NCI-H1092 treated with DMSO at 0.1 percent for 48 hours (cell line): ENCODE measurements at regions not wholly inside any gene's neighbourhood (a gene's known extent, or its start where the extent isn't known, plus 50 kb on each side); places are given as distances from the start of the nearest gene placed in this dataset.

ENCODE experiments used
- DNase-seq: peaks from one replicate; lab custom pipeline; 2025; lab: John Stamatoyannopoulos, UW

DNA sequence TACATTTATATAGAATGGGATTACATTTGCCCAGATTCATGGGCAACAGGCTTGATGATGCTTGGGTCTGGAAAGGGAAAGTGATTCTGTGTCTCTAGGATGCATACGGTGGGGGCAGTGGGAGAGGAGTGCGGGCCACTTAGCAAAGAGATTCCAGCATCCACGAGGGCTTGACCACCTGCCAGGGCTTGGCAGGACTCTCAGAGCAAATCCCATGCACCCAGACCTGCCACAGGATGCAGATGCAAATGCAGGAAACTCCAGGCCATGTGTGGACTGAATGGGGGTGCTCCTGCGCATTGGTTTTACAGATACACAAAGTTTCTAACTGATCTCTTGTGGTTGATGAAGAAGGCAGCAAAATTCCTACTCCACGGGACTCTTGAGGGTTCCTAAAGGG is 334.7 kb downstream of the CYRIA start:
- no peak for DNase-seq

GRCh38 chr2:16330571-16330970 is 335.1 kb downstream of the CYRIA start:
- DNase-seq = no peak

DNA sequence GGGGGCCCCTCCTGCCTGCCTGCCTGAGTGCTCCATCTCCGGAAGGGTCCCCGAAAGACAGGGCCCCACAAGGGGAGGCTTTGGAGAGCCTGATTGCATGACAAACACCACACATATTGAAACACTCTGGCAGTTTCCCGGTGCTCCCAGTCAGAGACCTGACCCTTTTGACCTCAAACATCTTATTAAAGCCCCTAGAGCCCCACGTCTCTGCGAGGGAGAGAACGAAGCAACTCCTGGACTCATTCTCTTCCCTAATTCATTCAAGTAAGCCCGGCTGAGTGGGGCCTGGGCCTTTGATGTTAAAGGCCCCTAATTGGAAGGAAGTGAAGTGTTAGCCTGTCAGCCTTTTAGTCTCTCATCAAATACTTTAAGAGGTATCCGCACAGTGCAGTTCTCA is 335.6 kb downstream of the CYRIA start:
- no peak for DNase-seq

DNA sequence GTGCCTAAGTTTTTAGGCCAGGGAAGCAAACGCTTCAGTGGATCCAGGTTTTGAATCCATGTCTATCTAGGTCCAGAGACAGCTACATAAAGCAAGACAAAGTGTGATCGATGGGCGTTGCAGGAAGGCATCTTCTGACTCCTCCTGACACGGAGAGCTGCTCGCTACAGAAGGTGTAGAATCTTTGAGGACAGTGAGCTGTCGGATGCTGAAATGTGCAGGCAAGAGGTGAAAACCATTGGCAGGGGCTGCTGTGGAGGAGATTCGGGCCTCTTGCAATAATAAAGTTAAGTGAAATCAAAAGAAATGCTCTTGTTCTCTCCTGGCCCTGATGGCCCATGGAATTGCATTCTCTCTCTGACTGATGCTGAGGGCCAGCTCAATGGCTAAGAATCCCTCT is 336.2 kb downstream of the CYRIA start:
- no peak for DNase-seq

- DNase-seq = no peak
Observed at GRCh38 chr2:16328521-16329190, 337.0 kb downstream of the CYRIA start.

- DNase-seq = no peak
Observed at GRCh38 chr2:16327326-16327725, 338.3 kb downstream of the CYRIA start.

GRCh38 chr2:16326711-16327300 is 338.8 kb downstream of the CYRIA start:
- DNase-seq = no peak

DNA sequence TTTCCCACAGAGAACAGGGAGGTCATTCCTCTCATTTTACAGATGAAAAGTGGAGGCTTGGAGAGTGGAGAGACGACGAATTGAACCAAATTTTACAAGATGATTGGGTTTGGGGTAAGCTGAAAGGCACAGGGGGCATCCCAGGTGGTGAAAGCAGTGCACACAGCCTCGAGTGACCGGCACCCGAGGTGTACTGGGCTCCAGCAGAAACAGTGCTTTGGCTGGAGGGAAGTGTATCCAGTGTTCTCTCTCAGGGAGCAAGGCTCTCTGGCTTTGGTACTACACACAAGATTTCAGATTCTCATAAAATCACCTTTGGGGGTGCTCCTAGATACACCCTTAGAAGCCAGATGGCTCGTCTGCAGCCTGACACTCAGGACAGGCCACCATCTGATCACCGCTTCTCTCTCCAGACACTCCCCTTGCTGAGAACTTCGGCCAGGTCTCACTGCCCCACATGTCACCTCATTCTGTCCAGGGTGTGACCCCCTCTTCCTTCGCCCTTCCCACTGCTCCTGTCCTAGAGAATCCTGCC is 339.6 kb downstream of the CYRIA start:
- DNase-seq = no peak

DNA sequence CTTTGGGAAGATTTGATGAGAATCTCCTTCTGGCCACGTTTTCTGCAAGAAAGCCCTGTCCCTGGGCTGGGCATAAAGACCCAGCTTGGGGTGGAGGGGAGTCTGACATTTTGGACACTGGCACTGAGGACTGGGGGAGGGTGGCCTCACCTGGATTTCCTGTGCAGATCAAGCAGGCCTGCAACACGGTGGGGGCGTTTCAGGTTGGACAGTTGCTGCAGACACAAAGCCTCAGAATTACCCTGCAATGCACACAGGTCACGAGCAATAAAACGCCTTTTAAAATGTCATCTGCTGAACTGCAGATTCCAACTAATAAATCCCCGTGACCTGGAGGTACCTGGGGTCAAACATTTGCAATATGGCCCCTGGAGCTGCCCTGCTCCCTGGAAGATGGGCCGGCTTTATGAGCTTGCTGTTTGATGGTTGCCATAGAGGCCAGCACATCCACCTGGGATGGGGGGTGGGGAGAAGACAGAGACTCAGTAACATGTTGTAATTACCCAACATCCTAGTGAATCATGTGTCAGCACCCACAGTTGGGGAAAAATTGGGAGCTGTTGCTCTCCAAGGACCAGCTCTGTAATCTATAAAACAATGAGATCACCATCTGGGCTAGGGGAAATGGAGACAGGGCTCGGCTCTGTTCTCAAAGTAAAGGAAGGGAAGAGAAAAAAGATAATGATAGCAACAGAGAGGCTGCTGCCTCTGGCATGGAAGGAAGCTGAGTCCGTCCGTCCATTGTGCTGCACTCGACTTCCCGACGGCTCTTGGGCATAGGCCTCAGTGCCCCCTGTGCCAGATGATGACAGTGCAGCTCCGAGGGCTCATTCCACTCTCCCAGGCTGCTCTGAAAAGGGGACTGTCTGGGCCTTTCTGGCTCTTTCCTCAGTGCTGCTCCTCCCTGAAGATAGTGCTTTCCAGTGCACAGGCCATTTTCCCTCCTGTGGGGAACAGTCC is 340.3 kb downstream of the CYRIA start:
- no peak for DNase-seq

DNA sequence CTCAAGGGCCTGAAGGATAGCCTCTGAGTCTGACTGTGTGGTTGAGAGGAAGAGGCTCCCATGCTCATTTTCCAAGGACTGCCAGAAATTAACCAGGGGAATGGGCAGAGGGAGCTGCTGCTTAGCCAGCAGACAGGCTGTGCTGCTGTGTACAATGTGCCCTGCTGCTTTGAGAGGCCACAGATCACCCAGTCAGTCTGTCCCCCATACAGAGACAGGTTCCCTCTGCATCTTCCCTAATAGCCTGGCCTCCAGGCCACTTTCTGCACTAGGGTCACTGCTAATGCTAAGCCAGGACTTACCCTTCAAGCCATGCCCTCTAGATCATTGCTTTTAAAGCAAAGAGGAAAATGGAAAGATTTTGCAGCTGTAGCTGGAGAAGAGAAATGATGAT is 341.1 kb downstream of the CYRIA start:
- no peak for DNase-seq

DNA sequence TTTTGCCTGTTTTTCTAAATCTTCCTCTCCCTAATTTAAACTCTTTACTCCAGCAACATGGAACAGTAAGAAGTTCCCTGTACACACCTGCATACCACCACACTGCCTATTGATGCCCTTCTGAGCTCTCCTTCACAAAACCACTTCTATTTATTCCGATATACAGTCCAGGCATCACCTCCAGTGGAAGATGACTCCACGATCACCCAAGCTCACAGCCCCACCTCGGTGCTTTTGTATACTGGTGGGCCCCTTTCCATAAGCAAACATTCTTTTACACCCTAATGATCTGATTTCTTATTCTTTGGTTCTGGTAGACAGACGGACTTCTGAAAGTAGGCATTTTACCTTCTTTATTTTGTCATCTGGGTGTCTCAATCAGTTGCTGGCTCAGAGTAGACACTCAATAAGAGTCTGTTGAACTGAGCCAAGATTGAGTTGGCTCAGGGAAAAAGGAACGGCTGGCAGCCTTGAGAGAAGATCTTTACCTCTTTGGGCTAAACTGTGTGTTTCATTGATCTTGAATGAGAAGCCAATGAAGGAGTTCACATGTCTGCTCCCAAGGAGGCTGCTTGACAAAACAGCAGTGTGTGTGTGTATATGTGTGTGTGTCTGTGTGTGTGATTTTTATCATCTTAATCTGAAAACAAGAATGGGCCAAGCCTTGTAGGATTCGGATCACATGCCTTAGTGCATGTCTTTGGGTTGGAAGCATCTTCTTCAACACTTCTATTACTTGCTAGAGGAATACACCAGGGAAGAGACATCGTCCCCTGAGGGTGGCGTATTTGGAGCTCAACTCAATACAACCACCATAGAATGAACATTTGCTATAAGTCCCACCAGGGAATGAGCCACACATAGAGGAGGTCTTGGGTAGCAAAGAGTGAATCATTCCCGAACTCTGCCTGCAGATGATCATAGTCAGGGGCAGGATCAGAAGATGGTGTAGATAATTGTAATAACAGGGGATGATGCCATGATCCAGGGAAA is 341.8 kb downstream of the CYRIA start:
- no peak for DNase-seq

DNA sequence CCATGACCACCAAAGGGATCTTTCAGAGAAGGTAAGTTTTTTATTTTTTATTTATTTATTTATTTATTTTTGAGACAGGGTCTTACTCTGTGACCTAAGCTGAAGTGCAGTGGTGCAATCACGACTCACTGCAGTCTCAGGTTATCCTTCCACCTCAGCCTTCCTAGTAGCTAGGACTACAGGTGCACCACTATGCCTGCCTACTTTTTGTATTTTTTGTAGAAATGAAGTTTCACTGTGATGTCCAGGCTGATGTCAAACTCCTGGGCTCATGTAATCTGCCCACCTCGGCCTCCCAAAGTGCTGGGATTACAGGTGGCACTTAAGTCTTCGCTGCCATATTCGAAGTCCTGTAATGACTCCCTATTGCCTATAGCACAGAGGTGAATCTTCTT is 342.5 kb downstream of the CYRIA start:
- no peak for DNase-seq

DNA sequence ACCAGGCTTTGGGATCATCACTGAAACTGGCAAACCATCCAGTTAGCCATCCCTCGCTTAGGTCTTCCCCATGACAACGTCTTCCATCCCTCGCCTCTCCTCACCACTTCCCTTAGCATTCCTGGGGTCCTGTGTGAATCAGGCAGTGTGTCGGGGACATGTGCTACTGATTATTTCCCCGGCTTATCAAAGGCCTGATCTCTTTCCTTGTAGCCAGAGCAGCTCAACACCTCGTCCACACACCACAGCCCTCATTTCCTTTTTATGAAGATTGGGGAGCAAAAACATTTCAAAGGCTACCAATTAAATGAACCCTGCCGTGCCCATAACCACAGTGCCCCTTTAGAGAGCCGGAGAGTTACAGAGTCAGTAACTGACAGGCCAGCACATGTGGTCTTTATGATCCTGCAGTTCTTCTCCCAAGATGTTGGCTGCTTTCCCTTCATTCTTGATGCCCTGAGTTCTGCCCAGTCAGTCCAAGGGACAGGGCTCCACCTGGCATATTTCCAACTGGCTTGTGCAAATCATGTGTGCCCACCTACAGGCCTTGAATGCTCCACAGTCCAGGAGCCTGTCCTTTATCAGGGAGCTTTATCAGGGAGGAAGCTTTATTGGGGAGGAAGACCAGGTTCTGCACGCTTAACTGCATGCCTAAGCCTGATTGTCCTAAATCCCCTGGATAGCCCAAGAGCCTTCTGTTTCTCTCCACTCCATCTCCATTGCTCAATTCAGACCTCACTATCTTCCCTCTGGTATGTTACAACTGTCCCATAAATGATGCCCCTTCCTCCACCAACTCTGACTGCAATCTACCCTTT is 343.1 kb downstream of the CYRIA start:
- DNase-seq = no peak

DNA sequence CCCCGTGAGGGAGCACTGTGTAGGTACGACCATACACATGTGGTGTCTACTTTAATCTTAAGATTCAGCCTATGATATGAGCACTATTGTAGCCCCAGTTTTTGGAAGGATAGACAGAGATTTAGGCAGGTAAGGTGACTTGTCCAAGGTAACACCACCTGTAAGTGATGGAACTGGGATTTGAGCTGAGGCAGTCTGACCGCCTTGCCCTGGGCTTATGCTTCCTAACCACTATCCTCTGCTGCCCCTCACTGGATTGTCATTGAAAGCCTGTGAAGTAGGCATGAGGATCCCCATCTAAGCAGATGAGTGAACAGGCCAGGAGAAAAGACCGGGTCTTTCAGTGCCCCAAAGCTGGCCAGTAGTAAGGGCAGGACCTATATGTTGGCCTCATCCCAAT is 343.8 kb downstream of the CYRIA start:
- DNase-seq = no peak

- DNase-seq = no peak
Observed at GRCh38 chr2:16321256-16321655, 344.4 kb downstream of the CYRIA start.

GRCh38 chr2:16320716-16321115 is 344.9 kb downstream of the CYRIA start:
- peak; percentile 4 for DNase-seq

DNA sequence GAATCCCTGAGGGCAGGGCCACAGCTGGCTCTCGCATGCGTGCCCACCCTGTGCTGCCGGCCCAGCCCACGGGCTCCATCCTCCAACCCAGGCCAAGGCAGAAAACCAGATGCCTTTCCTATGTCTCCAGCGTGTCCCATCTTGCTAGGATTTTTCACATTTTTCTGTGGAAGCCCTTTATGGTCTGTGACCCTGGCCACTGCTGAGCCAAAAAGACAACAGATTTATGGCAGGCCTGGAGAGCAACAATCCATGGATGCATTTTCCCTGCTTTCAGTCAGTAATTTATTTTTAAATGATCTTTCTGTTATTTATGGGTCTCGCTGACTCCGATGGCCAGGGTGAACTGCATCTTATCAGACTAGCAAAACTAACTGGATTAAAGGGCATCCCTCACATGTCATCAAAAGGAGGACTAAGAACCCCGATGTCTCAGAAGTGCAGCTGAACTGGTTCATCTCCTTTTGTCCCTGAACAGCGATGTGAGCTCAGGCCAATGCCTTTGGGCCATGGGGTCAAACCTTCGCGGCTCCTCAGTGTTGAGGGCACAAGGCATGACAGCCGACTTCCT is 346.0 kb downstream of the CYRIA start:
- no peak for DNase-seq

GRCh38 chr2:16318474-16319195 is 347.0 kb downstream of the CYRIA start:
- no peak for DNase-seq

GRCh38 chr2:16318051-16318450 is 347.6 kb downstream of the CYRIA start:
- DNase-seq = no peak
